NT2/D1 (cell line): ENCODE measurements at regions not wholly inside any gene's neighbourhood (a gene's known extent, or its start where the extent isn't known, plus 50 kb on each side); places are given as distances from the start of the nearest gene placed in this dataset.

Experiments
- SUZ12 ChIP-seq: IDR thresholded peaks from 2 replicates; pipeline ENCODE4 v1.6.1; 2011; ENCODE audit not compliant: insufficient read length, insufficient read depth; ENCODE audit errors: extremely low read depth
- YY1 ChIP-seq: IDR thresholded peaks from 2 replicates; pipeline ENCODE4 v1.6.1; 2011; ENCODE audit not compliant: insufficient read length, insufficient read depth
- ZNF274 ChIP-seq: IDR thresholded peaks from 2 replicates; pipeline ENCODE4 v1.6.1; 2011; ENCODE audit warnings: mild to moderate bottlenecking, low read depth, low read length

- TF ChIP-seq ZNF274 = no peak
- TF ChIP-seq YY1 = no peak
- TF ChIP-seq SUZ12 = no peak
These were observed 118.8 kb downstream of the EMX2 start for GRCh38 chr10:117661316-117661715.
